ENCODE measurements at regions not wholly inside any gene's neighbourhood (a gene's known extent, or its start where the extent isn't known, plus 50 kb on each side); places are given as distances from the start of the nearest gene placed in this dataset.

- H3K27me3 Mint-ChIP-seq (ENCODE audit: low read depth in 3 of 3): peaks cover 6 to 11% (median 8%) of the 10 kb centered on the region in 3 donors
- no peaks in the 10 kb centered on the region for H3K9me3 Mint-ChIP-seq
- DNase-seq: peak; percentile 13 to 22 (median 20)
- H3K27ac Mint-ChIP-seq: no peak overlapping the region
- H3K36me3 Mint-ChIP-seq: no peaks in the 10 kb centered on the region
- peaks cover 20 to 34% of the 10 kb centered on the region in 2 donors for H3K4me1 Mint-ChIP-seq
- H3K4me3 Mint-ChIP-seq: no peak overlapping the region
Measured at GRCh38 chr3:188053710-188054380, 100.1 kb upstream of the LPP start.

- Mint-ChIP-seq H3K4me1 (peaks cover 14 to 27% of the 10 kb centered on the region in 2 donors), H3K27ac (no peak overlapping the region)
Measured at GRCh38 chr3:188054541-188054940, 99.4 kb upstream of the LPP start.

GRCh38 chr3:188055388-188055787, 98.6 kb upstream of the LPP start:
- H3K9me3 Mint-ChIP-seq: no peaks in the 10 kb centered on the region
- peaks cover 3 to 9% (median 4%) of the 10 kb centered on the region in 3 donors for H3K27me3 Mint-ChIP-seq (ENCODE audit: low read depth in 3 of 3)
- DNase-seq: no peak
- peaks cover 5 to 19% of the 10 kb centered on the region in 2 donors for H3K4me1 Mint-ChIP-seq
- H3K4me3 Mint-ChIP-seq: no peak overlapping the region
- H3K27ac Mint-ChIP-seq: no peak overlapping the region
- H3K36me3 Mint-ChIP-seq: no peaks in the 10 kb centered on the region

More at GRCh38 chr3:188054541-188054940, 99.4 kb upstream of the LPP start:
- Mint-ChIP-seq H3K27me3 (ENCODE audit: low read depth in 3 of 3) (peaks cover 3 to 11% (median 5%) of the 10 kb centered on the region in 3 donors), H3K9me3 (no peaks in the 10 kb centered on the region), H3K36me3 (no peaks in the 10 kb centered on the region), H3K4me3 (no peak overlapping the region)
- DNase-seq: no peak

- H3K27me3 Mint-ChIP-seq (ENCODE audit: low read depth in 3 of 3): peaks cover 3 to 9% (median 3%) of the 10 kb centered on the region in 3 donors
- DNase-seq: no peak
- no peak overlapping the region for H3K4me3 Mint-ChIP-seq
- no peak overlapping the region for H3K27ac Mint-ChIP-seq
- no peaks in the 10 kb centered on the region for H3K9me3 Mint-ChIP-seq
- peaks cover 11 to 25% of the 10 kb centered on the region in 2 donors for H3K4me1 Mint-ChIP-seq
- H3K36me3 Mint-ChIP-seq: no peaks in the 10 kb centered on the region
Measured at GRCh38 chr3:188057124-188057523, 96.8 kb upstream of the LPP start.

GRCh38 chr3:188058569-188059184, 95.3 kb upstream of the LPP start:
- H3K4me3 Mint-ChIP-seq: no peak overlapping the region
- peaks cover 2 to 5% (median 3%) of the 10 kb centered on the region in 3 donors for H3K27me3 Mint-ChIP-seq (ENCODE audit: low read depth in 3 of 3)
- no peak for DNase-seq
- H3K9me3 Mint-ChIP-seq: no peaks in the 10 kb centered on the region
- H3K27ac Mint-ChIP-seq: no peak overlapping the region
- H3K36me3 Mint-ChIP-seq: no peaks in the 10 kb centered on the region
- H3K4me1 Mint-ChIP-seq: peaks cover 9 to 17% of the 10 kb centered on the region in 2 donors

GRCh38 chr3:188059351-188059750, 94.6 kb upstream of the LPP start:
- no peaks in the 10 kb centered on the region for H3K9me3 Mint-ChIP-seq
- no peak overlapping the region for H3K27ac Mint-ChIP-seq
- H3K4me3 Mint-ChIP-seq: no peak overlapping the region
- H3K27me3 Mint-ChIP-seq (ENCODE audit: low read depth in 3 of 3): peaks cover 0 to 5% (median 3%) of the 10 kb centered on the region in 3 donors
- peaks cover 9 to 14% of the 10 kb centered on the region in 2 donors for H3K4me1 Mint-ChIP-seq
- H3K36me3 Mint-ChIP-seq: no peaks in the 10 kb centered on the region
- DNase-seq: no peak

- no peak for DNase-seq
- Mint-ChIP-seq H3K9me3 (no peaks in the 10 kb centered on the region), H3K36me3 (no peaks in the 10 kb centered on the region), H3K4me3 (no peak overlapping the region), H3K27me3 (ENCODE audit: low read depth in 3 of 3) (peaks cover 0 to 5% (median 1%) of the 10 kb centered on the region in 3 donors), H3K27ac (peak overlapping the region in 2 of 6 donors; percentile 7 to 70), H3K4me1 (peaks cover 9 to 14% of the 10 kb centered on the region in 2 donors)
Measured at GRCh38 chr3:188060264-188060835, 93.6 kb upstream of the LPP start.

- peaks cover 1 to 3% (median 1%) of the 10 kb centered on the region in 3 donors for H3K27me3 Mint-ChIP-seq (ENCODE audit: low read depth in 3 of 3)
- peaks cover 9 to 14% of the 10 kb centered on the region in 2 donors for H3K4me1 Mint-ChIP-seq
- no peaks in the 10 kb centered on the region for H3K9me3 Mint-ChIP-seq
- H3K36me3 Mint-ChIP-seq: no peaks in the 10 kb centered on the region
- peak overlapping the region; percentile 31 to 88 (median 80) for H3K27ac Mint-ChIP-seq
- DNase-seq: peak; percentile 52 to 65 (median 61)
- peak overlapping the region in 3 of 5 donors; percentile 7 to 43 (median 27) for H3K4me3 Mint-ChIP-seq
Measured at GRCh38 chr3:188060840-188061544, 93.0 kb upstream of the LPP start.

GRCh38 chr3:188062216-188062615, 91.7 kb upstream of the LPP start:
- Mint-ChIP-seq H3K4me3 (no peak overlapping the region), H3K36me3 (no peaks in the 10 kb centered on the region), H3K4me1 (peaks cover 9 to 14% of the 10 kb centered on the region in 2 donors), H3K9me3 (no peaks in the 10 kb centered on the region), H3K27me3 (ENCODE audit: low read depth in 3 of 3) (peaks cover 0 to 3% (median 2%) of the 10 kb centered on the region in 3 donors), H3K27ac (peak overlapping the region in 2 of 6 donors; percentile 18 to 47)
- DNase-seq: no peak

- H3K36me3 Mint-ChIP-seq: no peaks in the 10 kb centered on the region
- DNase-seq: no peak
- no peak overlapping the region for H3K27ac Mint-ChIP-seq
- no peaks in the 10 kb centered on the region for H3K9me3 Mint-ChIP-seq
- no peak overlapping the region for H3K4me3 Mint-ChIP-seq
- peaks cover 0 to 3% (median 2%) of the 10 kb centered on the region in 3 donors for H3K27me3 Mint-ChIP-seq (ENCODE audit: low read depth in 3 of 3)
- peaks cover 9 to 14% of the 10 kb centered on the region in 2 donors for H3K4me1 Mint-ChIP-seq
Measured at GRCh38 chr3:188064831-188065493, 89.0 kb upstream of the LPP start.

GRCh38 chr3:188066141-188066540, 87.8 kb upstream of the LPP start:
- Mint-ChIP-seq H3K27me3 (ENCODE audit: low read depth in 3 of 3) (peaks cover 0 to 3% (median 2%) of the 10 kb centered on the region in 3 donors), H3K4me3 (no peak overlapping the region), H3K9me3 (no peaks in the 10 kb centered on the region), H3K36me3 (peaks cover 0 to 3% (median 0%) of the 10 kb centered on the region in 3 donors), H3K4me1 (peaks cover 4 to 10% of the 10 kb centered on the region in 2 donors), H3K27ac (no peak overlapping the region)
- no peak for DNase-seq

- H3K4me3 Mint-ChIP-seq: no peak overlapping the region
- no peaks in the 10 kb centered on the region for H3K9me3 Mint-ChIP-seq
- H3K27me3 Mint-ChIP-seq (ENCODE audit: low read depth in 3 of 3): peaks cover 0 to 3% (median 2%) of the 10 kb centered on the region in 3 donors
- no peaks in the 10 kb centered on the region for H3K4me1 Mint-ChIP-seq
- H3K36me3 Mint-ChIP-seq: peaks cover 0 to 3% (median 0%) of the 10 kb centered on the region in 3 donors
- DNase-seq: no peak
- H3K27ac Mint-ChIP-seq: no peak overlapping the region
Measured at GRCh38 chr3:188067932-188068331, 86.0 kb upstream of the LPP start.

- no peaks in the 10 kb centered on the region for H3K9me3 Mint-ChIP-seq
- H3K27ac Mint-ChIP-seq: no peak overlapping the region
Measured at GRCh38 chr3:188068342-188068741, 85.6 kb upstream of the LPP start.

More at GRCh38 chr3:188068342-188068741, 85.6 kb upstream of the LPP start:
- Mint-ChIP-seq H3K4me3 (no peak overlapping the region), H3K4me1 (no peaks in the 10 kb centered on the region), H3K36me3 (peaks cover 0 to 3% (median 0%) of the 10 kb centered on the region in 3 donors), H3K27me3 (ENCODE audit: low read depth in 3 of 3) (peaks cover 0 to 3% (median 2%) of the 10 kb centered on the region in 3 donors)
- DNase-seq: no peak

Data from immature natural killer cell (primary cell).